IPS-18a (cell line): ENCODE measurements at regions not wholly inside any gene's neighbourhood (a gene's known extent, or its start where the extent isn't known, plus 50 kb on each side); places are given as distances from the start of the nearest gene placed in this dataset.
A peak's percentile ranks its signal among the peaks of the same experiment; 100 is the strongest.

Experiments used
- H3K27ac ChIP-seq: one replicate; pipeline ENCODE4 v1.5.1; 2013; ENCODE audit warnings: low read length
- H3K27me3 ChIP-seq: one replicate; pipeline ENCODE4 v1.6.1; 2013; ENCODE audit warnings: mild to moderate bottlenecking, low read length; ENCODE audit not compliant: control insufficient read depth, insufficient read depth
- H3K36me3 ChIP-seq: one replicate; pipeline ENCODE4 v1.6.1; 2013; ENCODE audit warnings: low read depth, low read length; ENCODE audit not compliant: control insufficient read depth
- H3K4me1 ChIP-seq: one replicate; pipeline ENCODE4 v1.6.1; 2013; ENCODE audit warnings: low read depth, low read length; ENCODE audit not compliant: control insufficient read depth
- H3K4me3 ChIP-seq: one replicate; pipeline ENCODE4 v1.5.1; 2013; ENCODE audit warnings: low read length
- H3K9ac ChIP-seq: one replicate; pipeline ENCODE4 v1.6.1; 2013; ENCODE audit warnings: mild to moderate bottlenecking, low read length, moderate library complexity
- H3K9me3 ChIP-seq: one replicate; pipeline ENCODE4 v1.6.1; 2013; ENCODE audit warnings: low read depth, low read length; ENCODE audit not compliant: control insufficient read depth

DNA sequence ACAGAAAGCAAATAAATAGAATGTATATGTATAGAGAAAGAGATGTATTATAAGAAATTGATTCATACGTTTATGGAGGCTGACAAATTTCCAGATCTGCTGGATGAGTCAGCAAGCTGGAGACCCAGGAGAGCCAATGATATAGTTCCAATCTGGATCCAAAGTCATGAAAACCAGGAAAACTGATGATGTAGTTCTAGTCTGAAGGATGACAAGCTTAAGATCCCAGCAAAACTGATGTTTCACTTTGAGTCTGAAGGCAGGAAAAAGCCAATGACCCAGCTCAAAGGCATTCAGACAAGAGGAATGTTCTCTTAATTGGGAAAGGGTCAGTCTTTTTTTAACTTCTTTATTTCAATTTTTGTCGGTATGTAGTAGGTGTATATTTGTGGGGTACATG, 102.6 kb downstream of the LHFPL1 start:
- no peaks in the 10 kb centered on the region for H3K27me3 ChIP-seq
- H3K27ac ChIP-seq = no peak overlapping the region
- H3K9me3 ChIP-seq = no peaks in the 10 kb centered on the region
- H3K9ac ChIP-seq = no peak overlapping the region
- H3K36me3 ChIP-seq = no peaks in the 10 kb centered on the region
- H3K4me3 ChIP-seq = no peak overlapping the region
- H3K4me1 ChIP-seq = peaks cover 9% of the 10 kb centered on the region

- Histone ChIP-seq H3K36me3 (no peaks in the 10 kb centered on the region), H3K9ac (no peak overlapping the region), H3K4me3 (no peak overlapping the region), H3K27me3 (no peaks in the 10 kb centered on the region), H3K4me1 (peaks cover 15% of the 10 kb centered on the region), H3K9me3 (no peaks in the 10 kb centered on the region), H3K27ac (no peak overlapping the region)
These were observed 108.3 kb downstream of the LHFPL1 start for GRCh38 chrX:112571388-112571787.

GRCh38 chrX:112555831-112556230, 123.9 kb downstream of the LHFPL1 start:
- H3K36me3 ChIP-seq = no peaks in the 10 kb centered on the region
- no peak overlapping the region for H3K9ac ChIP-seq
- no peak overlapping the region for H3K27ac ChIP-seq
- H3K27me3 ChIP-seq = no peaks in the 10 kb centered on the region
- no peak overlapping the region for H3K4me3 ChIP-seq
- H3K9me3 ChIP-seq = no peaks in the 10 kb centered on the region
- H3K4me1 ChIP-seq = no peaks in the 10 kb centered on the region

DNA sequence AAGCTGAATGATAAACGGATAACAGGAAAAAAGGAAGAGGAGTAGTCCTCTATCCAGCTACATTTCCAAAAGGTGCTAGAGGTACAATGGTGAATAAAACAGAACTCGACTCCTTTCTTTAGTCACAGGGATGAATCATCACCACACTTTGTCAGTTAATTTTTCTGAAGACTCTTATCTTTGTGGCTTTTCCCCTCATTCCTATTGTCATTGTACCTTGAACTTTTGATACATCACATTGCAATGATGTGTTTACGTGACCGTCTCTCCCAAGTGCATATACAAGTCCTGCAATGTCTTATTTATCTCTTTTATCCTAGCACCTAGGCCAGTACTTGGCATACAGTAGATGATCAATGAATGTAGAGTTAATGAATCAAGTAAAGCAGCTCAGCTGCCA, 134.7 kb downstream of the LHFPL1 start:
- no peak overlapping the region for H3K9ac ChIP-seq
- no peaks in the 10 kb centered on the region for H3K27me3 ChIP-seq
- no peaks in the 10 kb centered on the region for H3K9me3 ChIP-seq
- no peaks in the 10 kb centered on the region for H3K36me3 ChIP-seq
- no peaks in the 10 kb centered on the region for H3K4me1 ChIP-seq
- no peak overlapping the region for H3K27ac ChIP-seq
- H3K4me3 ChIP-seq = no peak overlapping the region

GRCh38 chrX:112536544-112536943, 143.2 kb downstream of the LHFPL1 start:
- H3K27me3 ChIP-seq = no peaks in the 10 kb centered on the region
- no peaks in the 10 kb centered on the region for H3K36me3 ChIP-seq
- peak overlapping the region; percentile 57 for H3K27ac ChIP-seq
- H3K4me3 ChIP-seq = no peak overlapping the region
- no peak overlapping the region for H3K9ac ChIP-seq
- no peaks in the 10 kb centered on the region for H3K9me3 ChIP-seq
- H3K4me1 ChIP-seq = peaks cover 20% of the 10 kb centered on the region

- no peaks in the 10 kb centered on the region for H3K4me1 ChIP-seq
- H3K4me3 ChIP-seq = no peak overlapping the region
- H3K27ac ChIP-seq = no peak overlapping the region
- H3K27me3 ChIP-seq = no peaks in the 10 kb centered on the region
- H3K9ac ChIP-seq = no peak overlapping the region
- H3K36me3 ChIP-seq = no peaks in the 10 kb centered on the region
- no peaks in the 10 kb centered on the region for H3K9me3 ChIP-seq
These were observed 151.8 kb downstream of the LHFPL1 start for GRCh38 chrX:112527903-112528302.

GRCh38 chrX:112521676-112522075, 158.1 kb downstream of the LHFPL1 start:
- Histone ChIP-seq H3K9ac (no peak overlapping the region), H3K36me3 (no peaks in the 10 kb centered on the region), H3K4me3 (no peak overlapping the region), H3K27me3 (no peaks in the 10 kb centered on the region), H3K9me3 (no peaks in the 10 kb centered on the region), H3K27ac (no peak overlapping the region), H3K4me1 (peaks cover 8% of the 10 kb centered on the region)

DNA sequence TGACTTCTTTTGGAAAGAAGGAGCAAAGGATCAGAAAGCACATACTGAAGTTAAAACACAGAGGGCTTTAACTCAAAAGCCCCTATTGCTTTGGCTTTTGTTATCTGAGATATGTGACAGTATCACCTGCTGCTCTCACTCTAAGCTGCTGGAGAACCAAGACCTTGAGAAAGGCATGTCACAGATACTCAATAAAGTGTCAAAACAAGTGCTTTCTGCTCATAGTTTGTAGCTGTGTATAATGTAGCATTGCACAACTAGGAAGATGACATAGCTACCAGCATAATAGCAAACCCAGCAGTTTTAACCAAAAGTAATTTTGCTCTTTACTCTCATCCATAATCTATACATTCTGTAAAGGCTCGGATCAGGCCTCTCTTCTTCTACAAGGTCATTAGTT, 159.6 kb downstream of the LHFPL1 start:
- Histone ChIP-seq H3K27ac (no peak overlapping the region), H3K4me3 (no peak overlapping the region), H3K4me1 (peaks cover 8% of the 10 kb centered on the region), H3K36me3 (no peaks in the 10 kb centered on the region), H3K27me3 (no peaks in the 10 kb centered on the region), H3K9ac (no peak overlapping the region), H3K9me3 (no peaks in the 10 kb centered on the region)

GRCh38 chrX:112513154-112513553, 166.6 kb downstream of the LHFPL1 start:
- no peak overlapping the region for H3K9ac ChIP-seq
- H3K4me3 ChIP-seq = no peak overlapping the region
- H3K36me3 ChIP-seq = no peaks in the 10 kb centered on the region
- H3K27me3 ChIP-seq = no peaks in the 10 kb centered on the region
- no peaks in the 10 kb centered on the region for H3K9me3 ChIP-seq
- H3K27ac ChIP-seq = no peak overlapping the region
- H3K4me1 ChIP-seq = peaks cover 4% of the 10 kb centered on the region

DNA sequence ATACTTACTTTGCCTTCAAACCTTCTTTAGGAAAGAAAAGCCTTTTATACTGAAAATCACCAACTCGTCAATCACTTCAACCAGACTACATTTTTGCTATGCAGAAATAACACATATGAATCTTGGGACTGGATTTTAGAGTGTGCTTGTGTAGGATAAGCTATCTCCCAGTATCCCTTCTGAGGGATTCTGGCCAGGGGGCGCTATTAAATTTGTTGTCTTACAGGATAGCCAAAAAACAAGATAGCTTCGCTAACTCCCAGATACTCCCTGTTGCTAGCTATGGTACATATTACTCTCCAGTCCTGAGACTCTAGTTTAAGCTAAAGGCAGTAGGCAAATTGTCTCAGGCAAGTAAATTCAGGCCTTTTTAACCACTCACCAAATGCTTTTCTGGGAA, 167.2 kb downstream of the LHFPL1 start:
- H3K27ac ChIP-seq = no peak overlapping the region

GRCh38 chrX:112510629-112511028, 169.1 kb downstream of the LHFPL1 start:
- H3K27me3 ChIP-seq = no peaks in the 10 kb centered on the region
- no peaks in the 10 kb centered on the region for H3K9me3 ChIP-seq
- H3K9ac ChIP-seq = no peak overlapping the region
- H3K27ac ChIP-seq = no peak overlapping the region
- peaks cover 4% of the 10 kb centered on the region for H3K4me1 ChIP-seq
- no peaks in the 10 kb centered on the region for H3K36me3 ChIP-seq
- no peak overlapping the region for H3K4me3 ChIP-seq

More for the DNA sequence above, 167.2 kb downstream of the LHFPL1 start:
- Histone ChIP-seq H3K36me3 (no peaks in the 10 kb centered on the region), H3K4me3 (no peak overlapping the region), H3K4me1 (peaks cover 4% of the 10 kb centered on the region), H3K9ac (no peak overlapping the region), H3K9me3 (no peaks in the 10 kb centered on the region), H3K27me3 (no peaks in the 10 kb centered on the region)

GRCh38 chrX:112477653-112478052, 202.1 kb downstream of the LHFPL1 start:
- Histone ChIP-seq H3K4me1 (no peaks in the 10 kb centered on the region), H3K27ac (no peak overlapping the region), H3K36me3 (no peaks in the 10 kb centered on the region), H3K9me3 (no peaks in the 10 kb centered on the region), H3K9ac (no peak overlapping the region), H3K4me3 (no peak overlapping the region), H3K27me3 (no peaks in the 10 kb centered on the region)
